Adrenal gland (tissue), 9 donors: ENCODE measurements at regions not wholly inside any gene's neighbourhood (a gene's known extent, or its start where the extent isn't known, plus 50 kb on each side); places are given as distances from the start of the nearest gene placed in this dataset.

Experiments used
- DNase-seq, 7 donors: peaks; one replicate each; pipeline ENCODE4 v3.0.0-alpha.2; 2019 to 2020
- H3K27ac ChIP-seq, 5 donors: fragments of 200-600 bp; sonication (generic) in 4 of 5; 1 replicate in 3 of 5; 2 replicates in 2 of 5; pipeline versions ENCODE4 v1.5.1 to v1.8.0; 2016 to 2020; ENCODE audit warnings: mild to moderate bottlenecking in 1 of 5
- H3K27me3 ChIP-seq: fragments of 200-600 bp; 2 replicates; pipeline ENCODE4 v1.8.0; 2021
- H3K36me3 ChIP-seq, 2 donors: fragments of 200-600 bp; replicated peaks in 1 of 2; 1 replicate in 1 of 2; 2 replicates in 1 of 2; pipeline versions ENCODE4 v1.5.1 to v1.8.0; 2018 to 2022
- H3K4me1 ChIP-seq, 2 donors: fragments of 200-600 bp; replicated peaks in 1 of 2; 1 replicate in 1 of 2; 2 replicates in 1 of 2; pipeline versions ENCODE4 v1.5.1 to v1.8.0; 2018 to 2021
- H3K4me3 ChIP-seq, 4 donors: fragments of 200-600 bp; sonication (generic) in 3 of 4; one replicate each; pipeline ENCODE4 v1.5.1; 2016 to 2018
- H3K9me3 ChIP-seq, 3 donors: fragments of 200-600 bp; sonication (generic) in 1 of 3; replicated peaks in 1 of 3; 1 replicate in 2 of 3; 2 replicates in 1 of 3; pipeline versions ENCODE4 v1.5.1 to v1.8.0; 2016 to 2021
- CTCF ChIP-seq, 6 experiments: fragments of 450-650 bp in 4 of 6; fragments of 200-600 bp in 2 of 6; sonication (generic) in 1 of 6; IDR thresholded peaks; 1 replicate in 5 of 6; 2 replicates in 1 of 6; pipeline versions ENCODE4 v1.5.1 to v1.8.0; 2016 to 2021; ENCODE audit warnings: antibody characterized with exemption in 6 of 6, mild to moderate bottlenecking in 2 of 6, moderate library complexity in 1 of 6
- POLR2A ChIP-seq, 2 donors: fragments of 450-650 bp; IDR thresholded peaks; one replicate each; pipeline ENCODE4 v1.6.1; 2017; ENCODE audit warnings: antibody characterized with exemption in 2 of 2, mild to moderate bottlenecking in 2 of 2, moderate library complexity in 1 of 2
- WGBS, 4 donors: extraction: QIAGEN DNeasy Blood & Tissue Kit in 2 of 4; methylation state at CpG; one replicate each; pipeline versions ENCODE4 v1.1.5 to v1.1.7; 2013 to 2017; 5-methylcytosine and 5-hydroxymethylcytosine counted together
- intact Hi-C, 2 donors: fragments of 100-400 bp; cut with DNase I; formaldehyde crosslinking; loops; one replicate each; pipeline versions ENCODE4 v1.14.1 to v1.15.0; 2022 to 2023
- donor health status: healthy with polysubstance abuse.
- donor health status: Bipolar disorder and iron deficiency.
- donor health status: DM: yes; HTN: yes; CAD: no.
- donor health status: DM: no; HTN: no; CAD: no.
- donor health status: DM: no; HTN: no; CAD: no.

GRCh38 chr5:74257060-74257527 is 383.4 kb downstream of the ENC1 start:
- no peaks in the 10 kb centered on the region for H3K9me3 ChIP-seq
- 69 to 75% (median 72%) methylated on average over 5 of the region's 5 CpGs for WGBS, 4 donors
- peaks cover 0 to 4% of the 10 kb centered on the region in 2 donors for H3K4me1 ChIP-seq
- TF ChIP-seq POLR2A (IDR thresholded peaks at IDR 0.05), result no peak
- TF ChIP-seq CTCF (IDR thresholded peaks at IDR 0.05), result no peak
- peak in 1 of 7 donors; percentile 32 for DNase-seq
- H3K4me3 ChIP-seq, result no peak overlapping the region
- H3K36me3 ChIP-seq, result no peaks in the 10 kb centered on the region
- intact Hi-C loops, result no loop called here
- peak overlapping the region in 2 of 5 donors; percentile 55 to 69 for H3K27ac ChIP-seq
- no peaks in the 10 kb centered on the region for H3K27me3 ChIP-seq

- intact Hi-C loops, result no loop called here
- no peak overlapping the region for H3K27ac ChIP-seq
- no peak for DNase-seq
- no peak for TF ChIP-seq CTCF (IDR thresholded peaks at IDR 0.05)
- no peak for TF ChIP-seq POLR2A (IDR thresholded peaks at IDR 0.05)
- no peak overlapping the region for H3K4me3 ChIP-seq
- H3K27me3 ChIP-seq, result no peaks in the 10 kb centered on the region
- no peaks in the 10 kb centered on the region for H3K9me3 ChIP-seq
- no peaks in the 10 kb centered on the region for H3K36me3 ChIP-seq
- WGBS, 4 donors, result 89 to 100% (median 92%) methylated on average over 4 to 6 of the region's 6 CpGs
- H3K4me1 ChIP-seq, result peaks cover 0 to 4% of the 10 kb centered on the region in 2 donors
These were observed 384.7 kb downstream of the ENC1 start for GRCh38 chr5:74255692-74256392.

GRCh38 chr5:74254257-74254656 is 386.3 kb downstream of the ENC1 start:
- Histone ChIP-seq H3K36me3 (no peaks in the 10 kb centered on the region), H3K27me3 (no peaks in the 10 kb centered on the region), H3K4me1 (peaks cover 0 to 4% of the 10 kb centered on the region in 2 donors), H3K9me3 (no peaks in the 10 kb centered on the region), H3K27ac (no peak overlapping the region), H3K4me3 (no peak overlapping the region)
- WGBS, 4 donors, result 73 to 76% (median 76%) methylated on average over 1 of the region's 1 CpG
- intact Hi-C loops, result no loop called here
- no peak for DNase-seq
- TF ChIP-seq POLR2A (IDR thresholded peaks at IDR 0.05) (no peak), CTCF (IDR thresholded peaks at IDR 0.05) (no peak)

GRCh38 chr5:74252044-74252443 is 388.5 kb downstream of the ENC1 start:
- H3K27ac ChIP-seq, result no peak overlapping the region
- intact Hi-C loops, result no loop called here
- no peak for TF ChIP-seq CTCF (IDR thresholded peaks at IDR 0.05)
- TF ChIP-seq POLR2A (IDR thresholded peaks at IDR 0.05), result no peak
- DNase-seq, result no peak
- peaks cover 3% of the 10 kb centered on the region for H3K27me3 ChIP-seq
- peaks cover 0 to under 1% of the 10 kb centered on the region in 2 donors for H3K4me1 ChIP-seq
- H3K4me3 ChIP-seq, result no peak overlapping the region
- WGBS, 4 donors, result 47 to 65% (median 55%) methylated on average over 2 of the region's 2 CpGs
- H3K36me3 ChIP-seq, result no peaks in the 10 kb centered on the region
- no peaks in the 10 kb centered on the region for H3K9me3 ChIP-seq
